Activated CD8-positive, alpha-beta T cell treated with anti-CD3 and anti-CD28 coated beads, Interleukin-2, amount 10 ng/mL, durations not matched to agents 7 days and 5 days (primary cell): ENCODE measurements at regions not wholly inside any gene's neighbourhood (a gene's known extent, or its start where the extent isn't known, plus 50 kb on each side); places are given as distances from the start of the nearest gene placed in this dataset.

Source experiments
- ATAC-seq: fragments of 150-1000 bp; cut with Tn5 transposase; one replicate; pipeline ENCODE4 v1.10.0; 2021; ENCODE audit warnings: moderate library complexity
- CTCF ChIA-PET: fragments of 350-600 bp; sonication (Branson Sonifier 250); formaldehyde crosslinking; loops from one replicate; lab custom pipeline; 2021; ENCODE audit warnings: antibody characterized with exemption; lab: Charles Lee
- POLR2A ChIA-PET: fragments of 350-600 bp; sonication (Branson Sonifier 250); formaldehyde crosslinking; loops from one replicate; lab custom pipeline; 2021; ENCODE audit warnings: antibody characterized with exemption; lab: Charles Lee
- DNase-seq: peaks from one replicate; pipeline ENCODE4 v3.0.0-alpha.2; 2020
- H3K27ac Mint-ChIP-seq: one replicate; pipeline ENCODE4 v1.8.0; 2021; ENCODE audit warnings: mild to moderate bottlenecking, mixed read lengths
- H3K27me3 Mint-ChIP-seq: one replicate; pipeline ENCODE4 v1.8.0; 2021; ENCODE audit warnings: low read depth, mixed read lengths
- H3K36me3 Mint-ChIP-seq: one replicate; pipeline ENCODE4 v1.8.0; 2021; ENCODE audit warnings: low read depth, mixed read lengths
- H3K4me1 Mint-ChIP-seq: one replicate; pipeline ENCODE4 v1.8.0; 2021; ENCODE audit warnings: low read depth, mixed read lengths
- H3K4me3 Mint-ChIP-seq: one replicate; pipeline ENCODE4 v1.8.0; 2021; ENCODE audit warnings: mild to moderate bottlenecking, mixed read lengths
- H3K9me3 Mint-ChIP-seq: one replicate; pipeline ENCODE4 v1.8.0; 2022; ENCODE audit warnings: mixed read lengths; ENCODE audit not compliant: insufficient read depth

DNA sequence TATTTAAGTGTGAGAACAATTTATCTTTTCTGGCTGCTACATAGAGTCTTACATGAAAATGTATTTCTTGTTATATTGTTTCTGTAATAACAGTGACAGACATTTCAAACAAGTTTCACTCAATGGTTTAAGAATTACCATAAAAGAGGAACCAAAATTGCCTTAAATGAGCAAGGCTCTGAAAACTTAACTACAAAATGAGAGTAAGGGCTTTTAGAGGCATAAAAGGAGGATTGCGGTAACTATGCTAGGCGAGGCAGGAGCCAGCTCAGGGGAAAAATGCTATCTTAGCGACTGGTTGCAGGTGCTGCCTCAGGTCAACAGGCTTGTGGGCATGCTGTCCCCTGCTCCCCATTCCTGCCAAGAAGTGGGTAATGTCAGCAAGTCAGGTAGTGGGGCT is 81.7 kb upstream of the MSI2 start:
- no peak for ATAC-seq
- no peak for DNase-seq
- no peaks in the 10 kb centered on the region for H3K9me3 Mint-ChIP-seq
- no peaks in the 10 kb centered on the region for H3K36me3 Mint-ChIP-seq
- ChIA-PET POLR2A (no interaction called here), CTCF (no interaction called here)
- H3K4me3 Mint-ChIP-seq: no peak overlapping the region
- no peaks in the 10 kb centered on the region for H3K4me1 Mint-ChIP-seq
- no peak overlapping the region for H3K27ac Mint-ChIP-seq
- H3K27me3 Mint-ChIP-seq: peaks cover 29% of the 10 kb centered on the region

DNA sequence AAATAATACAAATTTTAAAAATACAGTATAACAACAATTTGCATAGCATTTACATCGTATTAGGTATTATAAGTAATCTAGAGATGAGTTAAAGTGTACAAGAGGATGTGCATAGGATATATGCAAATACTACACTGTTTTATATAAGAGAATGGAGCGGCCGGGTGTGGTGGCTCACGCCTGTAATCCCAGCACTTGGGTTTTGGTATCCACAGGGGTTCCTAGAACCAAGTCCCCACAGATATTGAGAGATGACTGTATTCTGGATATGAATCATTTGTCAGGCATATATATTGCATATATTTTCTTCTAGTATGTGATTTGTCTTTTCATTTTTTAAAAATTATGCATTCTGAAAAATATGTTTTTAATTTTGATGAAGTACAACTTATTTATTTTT is 77.5 kb upstream of the MSI2 start:
- no peaks in the 10 kb centered on the region for H3K9me3 Mint-ChIP-seq
- ATAC-seq: no peak
- DNase-seq: no peak
- H3K27ac Mint-ChIP-seq: no peak overlapping the region
- ChIA-PET CTCF (no interaction called here), POLR2A (no interaction called here)
- H3K4me1 Mint-ChIP-seq: no peaks in the 10 kb centered on the region
- H3K36me3 Mint-ChIP-seq: no peaks in the 10 kb centered on the region
- peaks cover 13% of the 10 kb centered on the region for H3K27me3 Mint-ChIP-seq
- H3K4me3 Mint-ChIP-seq: no peak overlapping the region

DNA sequence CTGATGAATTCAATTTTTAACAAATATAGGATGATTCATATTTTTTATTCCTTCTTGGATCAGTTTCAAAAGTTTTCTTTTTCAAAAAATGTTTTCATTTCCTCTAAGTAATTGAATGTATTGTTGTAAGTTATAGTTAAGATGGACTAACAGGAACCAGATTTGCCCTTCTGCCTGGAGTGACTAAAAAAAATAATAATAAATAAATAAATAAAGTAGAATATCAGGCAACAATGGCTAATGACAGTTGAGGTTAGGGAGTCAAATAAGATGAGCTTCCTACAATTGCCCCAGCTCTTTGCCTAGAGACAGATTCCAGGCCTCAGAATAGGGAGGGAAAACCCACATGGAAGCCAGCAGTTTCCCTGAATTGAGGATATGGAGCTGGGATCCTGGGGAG is 73.7 kb upstream of the MSI2 start:
- Mint-ChIP-seq H3K4me1 (no peaks in the 10 kb centered on the region), H3K4me3 (no peak overlapping the region), H3K36me3 (no peaks in the 10 kb centered on the region), H3K27ac (no peak overlapping the region), H3K9me3 (no peaks in the 10 kb centered on the region), H3K27me3 (peaks cover 9% of the 10 kb centered on the region)
- CTCF ChIA-PET: no interaction called here
- ATAC-seq (no peak), DNase-seq (no peak)
- POLR2A ChIA-PET: no interaction called here

DNA sequence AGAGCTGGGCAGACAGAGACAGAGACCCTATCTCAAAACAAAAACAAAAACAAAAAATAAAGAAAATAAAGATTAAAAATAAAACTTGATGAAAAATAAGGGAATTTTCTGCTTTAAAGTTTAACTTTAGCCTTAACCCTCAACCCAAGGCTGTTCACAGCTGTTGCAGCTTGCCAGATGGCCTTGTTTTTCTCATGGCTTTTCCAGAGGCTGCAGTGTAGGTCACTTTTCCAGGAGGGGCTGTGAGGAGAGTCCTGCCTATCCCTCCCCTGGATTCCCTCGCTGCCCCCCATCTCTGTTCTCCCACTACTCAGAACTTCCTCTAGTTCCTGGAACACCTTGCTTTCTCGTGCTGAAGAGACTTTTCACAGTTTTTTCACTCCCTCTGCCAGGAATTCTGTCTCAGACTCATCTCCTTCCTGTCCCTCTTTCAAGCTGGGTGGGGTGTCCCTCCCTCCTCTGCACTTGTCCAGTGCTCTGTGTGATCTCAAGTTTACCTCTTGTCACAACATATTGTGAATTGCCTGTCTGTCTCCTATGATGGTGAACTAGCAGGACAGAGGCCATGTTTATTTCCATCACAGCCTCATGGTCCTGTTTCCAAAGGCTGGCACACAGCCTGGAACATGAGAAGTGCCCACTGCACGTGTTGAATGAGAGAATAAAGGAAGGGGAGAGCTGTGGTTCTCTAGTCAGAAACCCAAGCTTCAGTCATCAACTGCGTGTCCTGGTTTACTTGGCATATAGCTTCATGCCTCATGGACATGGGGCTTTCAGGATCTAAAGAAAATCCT is 69.9 kb upstream of the MSI2 start:
- CTCF ChIA-PET: no interaction called here
- Mint-ChIP-seq H3K27ac (no peak overlapping the region), H3K4me3 (no peak overlapping the region), H3K27me3 (peaks cover 3% of the 10 kb centered on the region), H3K4me1 (no peaks in the 10 kb centered on the region), H3K36me3 (no peaks in the 10 kb centered on the region), H3K9me3 (no peaks in the 10 kb centered on the region)
- POLR2A ChIA-PET: interaction anchor here (0.6 kb wide), 1 partner anchor 58 kb away, joined by 3 read pairs; no protein-coding TSS in a partner anchor
- ATAC-seq: no peak
- no peak for DNase-seq

DNA sequence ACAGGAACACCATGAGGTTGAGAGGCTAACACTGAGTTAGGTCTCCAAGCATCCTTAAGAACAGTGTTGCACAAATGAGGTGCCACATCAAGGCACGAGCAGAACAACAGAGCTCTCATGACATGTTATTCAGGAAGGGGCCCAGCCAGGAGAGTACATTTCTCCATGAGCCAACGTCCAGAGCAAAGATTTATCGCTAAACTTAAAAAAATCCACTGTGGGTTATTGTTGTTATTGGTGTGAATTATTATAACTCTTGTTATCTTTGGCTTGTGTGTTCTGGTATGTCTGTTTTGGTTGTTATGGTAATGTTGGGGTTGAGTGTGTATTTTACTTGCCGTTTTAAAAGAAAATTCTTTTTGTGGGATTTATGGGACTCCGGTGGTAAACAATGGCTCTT is 68.9 kb upstream of the MSI2 start:
- Mint-ChIP-seq H3K4me1 (no peaks in the 10 kb centered on the region), H3K36me3 (no peaks in the 10 kb centered on the region), H3K9me3 (no peaks in the 10 kb centered on the region), H3K27ac (no peak overlapping the region), H3K4me3 (no peak overlapping the region), H3K27me3 (peaks cover 3% of the 10 kb centered on the region)
- ChIA-PET CTCF (no interaction called here), POLR2A (no interaction called here)
- ATAC-seq (no peak), DNase-seq (no peak)

DNA sequence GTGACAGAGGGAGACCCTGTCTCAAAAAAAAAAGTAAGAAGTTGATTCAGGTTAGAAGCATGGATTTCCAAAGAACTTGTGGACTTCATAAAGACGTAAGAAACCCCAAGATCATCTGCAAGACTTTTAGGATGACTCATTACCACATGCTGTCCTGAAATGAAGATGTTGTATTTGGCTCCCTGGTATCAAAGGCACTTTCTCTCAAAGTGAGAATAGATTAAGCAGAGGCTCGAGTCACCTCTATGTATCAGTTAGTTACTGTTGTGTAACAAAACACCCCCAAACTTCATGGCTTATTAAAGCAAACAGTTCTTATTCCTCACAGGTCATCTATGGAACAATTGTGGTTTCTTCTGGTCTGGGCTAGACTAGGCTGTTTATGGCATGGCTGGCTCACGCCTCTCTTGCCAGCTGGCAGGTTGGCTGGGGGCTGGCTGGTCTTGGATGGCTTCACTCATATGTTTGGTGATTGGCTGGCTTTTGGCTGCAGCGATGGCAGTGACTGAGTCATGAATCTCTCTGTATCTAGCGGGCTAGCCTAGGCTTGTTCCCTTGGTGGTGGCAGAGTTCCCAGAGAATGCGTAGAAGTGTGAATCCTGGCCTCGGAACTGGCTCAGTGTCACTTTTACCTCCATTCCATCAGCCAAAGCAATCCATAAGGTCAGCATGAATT is 60.4 kb upstream of the MSI2 start:
- Mint-ChIP-seq H3K4me1 (no peaks in the 10 kb centered on the region), H3K27me3 (peaks cover 6% of the 10 kb centered on the region), H3K36me3 (no peaks in the 10 kb centered on the region), H3K9me3 (no peaks in the 10 kb centered on the region), H3K4me3 (no peak overlapping the region), H3K27ac (no peak overlapping the region)
- no peak for DNase-seq
- POLR2A ChIA-PET: no interaction called here
- no peak for ATAC-seq
- CTCF ChIA-PET: no interaction called here

DNA sequence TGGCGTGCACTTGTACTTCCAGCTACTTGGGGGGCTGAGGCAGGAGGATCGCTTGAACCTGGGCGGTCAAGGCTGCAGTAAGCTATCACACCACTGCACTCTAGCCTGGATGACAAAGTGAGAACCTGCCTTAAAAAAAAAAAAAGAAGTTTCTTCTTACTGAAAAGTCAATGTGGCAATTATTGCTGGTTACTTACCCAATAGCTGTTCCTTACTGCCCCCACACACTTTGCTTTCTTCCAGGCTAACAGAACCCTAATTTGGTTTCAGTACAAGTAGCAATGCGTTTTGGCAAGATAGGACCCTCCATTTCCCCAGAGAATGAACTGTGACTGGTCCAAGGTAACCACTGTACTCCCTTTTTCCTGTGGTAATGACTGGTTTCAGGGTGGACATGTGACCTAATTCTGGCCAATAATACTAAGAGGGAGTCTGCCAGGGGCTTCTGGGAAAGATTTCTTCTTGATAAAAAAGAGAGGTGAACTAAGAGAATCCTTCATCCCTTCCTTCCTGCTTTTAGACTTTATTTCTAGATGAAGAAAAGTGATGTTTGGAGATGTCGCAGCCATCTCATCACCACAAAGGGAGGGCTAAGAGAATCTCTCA is 58.8 kb upstream of the MSI2 start:
- ATAC-seq (no peak), DNase-seq (no peak)
- H3K4me1 Mint-ChIP-seq: no peaks in the 10 kb centered on the region
- ChIA-PET CTCF (interaction anchor here (0.7 kb wide), 1 partner anchor 200 kb away, joined by 3 read pairs; no protein-coding TSS in a partner anchor), POLR2A (no interaction called here)
- peaks cover 6% of the 10 kb centered on the region for H3K27me3 Mint-ChIP-seq
- H3K9me3 Mint-ChIP-seq: no peaks in the 10 kb centered on the region
- no peak overlapping the region for H3K4me3 Mint-ChIP-seq
- no peaks in the 10 kb centered on the region for H3K36me3 Mint-ChIP-seq
- H3K27ac Mint-ChIP-seq: no peak overlapping the region

DNA sequence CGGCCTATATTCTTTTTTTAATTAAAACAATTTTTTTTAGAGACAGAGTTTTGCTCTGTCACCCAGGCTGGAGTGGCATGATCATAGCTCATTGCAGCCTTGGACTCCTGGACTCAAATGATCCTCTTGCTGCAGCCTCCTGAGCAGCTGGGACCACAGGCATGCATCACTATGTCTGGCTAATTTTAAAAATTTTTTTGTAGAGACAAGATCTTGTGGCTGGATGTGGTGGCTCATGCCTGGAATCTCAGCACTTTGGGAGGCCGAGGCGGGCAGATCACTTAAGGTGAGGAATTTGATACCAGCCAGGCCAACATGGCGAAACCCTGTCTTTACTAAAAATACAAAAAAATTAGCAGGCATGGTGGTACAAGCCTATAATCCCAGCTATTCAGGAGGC is 54.8 kb upstream of the MSI2 start:
- no peak overlapping the region for H3K4me3 Mint-ChIP-seq
- H3K36me3 Mint-ChIP-seq: no peaks in the 10 kb centered on the region
- ATAC-seq (no peak), DNase-seq (no peak)
- no peaks in the 10 kb centered on the region for H3K4me1 Mint-ChIP-seq
- ChIA-PET CTCF (interaction anchor here (0.7 kb wide), 1 partner anchor 546 kb away, joined by 3 read pairs; no protein-coding TSS in a partner anchor), POLR2A (no interaction called here)
- no peaks in the 10 kb centered on the region for H3K9me3 Mint-ChIP-seq
- H3K27ac Mint-ChIP-seq: no peak overlapping the region
- peaks cover 6% of the 10 kb centered on the region for H3K27me3 Mint-ChIP-seq

DNA sequence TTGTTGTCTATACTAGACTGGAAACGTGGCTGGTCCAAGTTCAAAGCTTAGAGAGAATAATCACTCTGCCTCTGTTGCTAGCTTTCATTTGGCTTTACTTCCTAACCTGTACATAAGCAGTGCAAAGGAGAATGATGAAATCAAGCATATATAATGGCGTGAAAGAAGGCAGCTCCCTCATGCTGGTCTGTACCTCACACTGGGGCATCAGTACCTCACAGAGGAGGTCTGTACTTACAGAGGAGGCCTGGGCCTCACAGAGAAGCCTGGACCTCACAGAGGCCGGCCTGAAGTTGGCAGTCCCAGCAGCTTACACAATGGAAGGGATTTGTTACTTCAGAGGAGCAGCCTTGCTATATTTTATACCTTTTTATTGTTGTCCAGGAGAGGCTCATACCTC is 53.3 kb upstream of the MSI2 start:
- DNase-seq: no peak
- Mint-ChIP-seq H3K4me1 (no peaks in the 10 kb centered on the region), H3K27ac (no peak overlapping the region), H3K27me3 (peaks cover 6% of the 10 kb centered on the region), H3K9me3 (no peaks in the 10 kb centered on the region), H3K36me3 (no peaks in the 10 kb centered on the region), H3K4me3 (no peak overlapping the region)
- POLR2A ChIA-PET: no interaction called here
- CTCF ChIA-PET: interaction anchor here (0.6 kb wide), 1 partner anchor 536 kb away, joined by 3 read pairs; no protein-coding TSS in a partner anchor
- ATAC-seq: no peak
